Dendritic cell treated with granulocyte-macrophage colony-stimulating factor and Interleukin-4, amounts not matched to agents 40 ng/mL and 50 ng/mL, for 4 days (primary cell): ENCODE measurements at regions not wholly inside any gene's neighbourhood (a gene's known extent, or its start where the extent isn't known, plus 50 kb on each side); places are given as distances from the start of the nearest gene placed in this dataset.
"Not testable (repeated sequence)": the region's sequence is repeated elsewhere in the genome, so short reads cannot be mapped to it uniquely, and the experiment has no call there.

Experiments used
- H3K27ac Mint-ChIP-seq: one replicate; pipeline ENCODE4 v1.8.0; 2022; ENCODE audit warnings: mild to moderate bottlenecking, mixed read lengths
- H3K27me3 Mint-ChIP-seq: one replicate; pipeline ENCODE4 v1.8.0; 2022; ENCODE audit warnings: mild to moderate bottlenecking, mixed read lengths
- H3K36me3 Mint-ChIP-seq: one replicate; pipeline ENCODE4 v1.8.0; 2022; ENCODE audit warnings: low read depth, mixed read lengths
- H3K4me1 Mint-ChIP-seq: one replicate; pipeline ENCODE4 v1.8.0; 2022; ENCODE audit warnings: low read depth, mixed read lengths
- H3K4me3 Mint-ChIP-seq: one replicate; pipeline ENCODE4 v1.8.0; 2022; ENCODE audit warnings: mild to moderate bottlenecking, moderate library complexity, mixed read lengths
- H3K9me3 Mint-ChIP-seq: one replicate; pipeline ENCODE4 v1.8.0; 2022; ENCODE audit warnings: mixed read lengths
- intact Hi-C: fragments of 100-400 bp; cut with micrococcal nuclease; formaldehyde crosslinking; loops from one replicate; pipeline ENCODE4 v1.15.0; 2022

DNA sequence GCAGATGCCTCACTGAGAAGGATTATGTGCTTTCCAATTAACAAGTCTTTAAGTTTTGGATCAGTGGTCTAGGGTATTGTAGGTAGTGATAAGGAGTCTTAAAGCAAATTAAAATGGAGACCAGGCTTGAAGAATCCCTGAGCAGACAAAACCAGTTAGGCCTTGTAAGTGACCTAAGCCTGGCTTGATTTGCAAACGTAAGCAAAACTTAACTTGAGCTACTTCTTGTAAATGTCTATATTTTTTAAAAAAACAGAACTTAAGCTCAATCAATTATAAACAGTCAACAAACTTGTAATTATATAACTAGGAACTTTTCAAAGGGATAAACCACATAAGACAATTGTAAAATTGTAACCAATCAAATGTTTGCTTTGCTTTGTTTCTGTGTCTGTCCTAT, 72.7 kb upstream of the NALF2 start:
- Mint-ChIP-seq H3K4me1 (no peaks in the 10 kb centered on the region), H3K36me3 (no peaks in the 10 kb centered on the region), H3K4me3 (no peak overlapping the region), H3K27me3 (peaks cover 5% of the 10 kb centered on the region), H3K9me3 (no peaks in the 10 kb centered on the region), H3K27ac (no peak overlapping the region)
- intact Hi-C loops, result no loop called here

DNA sequence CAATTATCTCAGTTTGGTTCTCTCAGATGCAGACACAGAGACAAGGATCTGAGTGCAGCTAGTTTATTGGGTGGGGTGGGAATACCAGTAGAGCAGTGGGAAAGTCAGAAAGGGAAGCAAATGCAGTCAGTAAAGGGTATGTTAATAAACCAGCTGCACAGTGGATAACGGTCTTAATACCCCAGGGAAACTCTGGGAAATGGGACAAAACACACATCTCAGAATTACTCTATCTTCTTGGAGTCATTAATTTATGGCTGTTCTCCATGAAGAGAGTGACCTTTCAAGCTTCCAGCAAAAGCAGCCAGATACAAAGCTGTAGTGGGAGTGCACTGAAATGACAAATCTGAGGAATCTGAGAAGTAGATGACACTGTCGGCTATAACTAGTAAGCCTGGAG, 73.3 kb upstream of the NALF2 start:
- Mint-ChIP-seq H3K27ac (no peak overlapping the region), H3K27me3 (peaks cover 5% of the 10 kb centered on the region), H3K9me3 (no peaks in the 10 kb centered on the region), H3K36me3 (no peaks in the 10 kb centered on the region), H3K4me3 (no peak overlapping the region), H3K4me1 (no peaks in the 10 kb centered on the region)
- intact Hi-C loops, result no loop called here

DNA sequence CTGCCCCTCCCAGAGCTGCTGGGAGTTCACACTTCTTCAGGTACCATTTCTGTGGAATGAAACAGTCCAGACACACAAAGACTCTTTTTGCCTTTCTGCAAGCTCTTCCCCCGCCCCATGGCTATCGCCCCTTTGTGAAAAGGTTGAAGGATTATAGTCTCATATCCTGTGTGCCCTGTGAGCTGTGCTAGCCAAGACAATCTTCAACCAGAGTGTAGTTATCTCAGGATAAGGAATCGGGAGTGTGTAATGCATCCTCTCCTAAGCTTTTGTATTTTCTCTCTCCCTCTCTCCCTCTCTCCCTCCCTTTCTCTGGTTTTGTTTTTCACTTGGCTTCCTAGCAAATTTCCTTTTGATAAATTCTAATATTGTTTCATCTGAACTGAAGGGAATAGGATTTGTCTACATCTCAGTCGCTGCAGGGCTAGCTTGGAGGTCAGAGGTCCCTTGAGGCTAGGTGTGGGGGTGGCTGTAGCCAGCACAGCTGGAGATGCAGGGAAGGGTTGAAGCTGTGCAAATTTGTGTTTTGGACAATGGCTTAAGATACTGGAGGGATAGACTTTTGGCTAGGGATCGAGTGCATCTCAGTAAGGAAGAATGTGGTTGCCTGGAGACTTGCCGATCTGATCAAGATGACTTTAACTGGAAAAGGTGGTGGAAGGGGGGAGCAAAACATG, 74.6 kb upstream of the NALF2 start:
- H3K27ac Mint-ChIP-seq, result no peak overlapping the region
- peaks cover 5% of the 10 kb centered on the region for H3K27me3 Mint-ChIP-seq
- intact Hi-C loops, result no loop called here
- no peaks in the 10 kb centered on the region for H3K4me1 Mint-ChIP-seq
- no peak overlapping the region for H3K4me3 Mint-ChIP-seq
- no peaks in the 10 kb centered on the region for H3K9me3 Mint-ChIP-seq
- no peaks in the 10 kb centered on the region for H3K36me3 Mint-ChIP-seq

DNA sequence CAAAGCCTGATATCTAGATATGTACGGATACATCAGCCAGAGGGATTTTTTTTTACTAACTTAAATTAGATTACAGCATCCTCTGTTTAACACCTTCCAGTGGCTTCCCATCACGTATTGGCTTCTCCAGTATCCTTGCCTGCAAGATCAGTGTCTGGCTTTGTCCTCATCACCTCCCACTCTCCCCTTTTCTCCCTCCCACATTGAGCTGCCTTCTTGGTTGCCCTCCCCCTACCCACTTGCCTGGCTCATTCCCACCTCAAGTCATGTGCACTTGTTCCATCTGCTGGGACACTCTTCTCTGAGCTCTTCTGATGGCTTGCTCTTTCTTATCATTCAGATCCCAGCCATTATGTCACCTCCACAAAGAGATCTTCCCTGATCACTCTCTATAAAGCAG, 75.9 kb upstream of the NALF2 start:
- Mint-ChIP-seq H3K9me3 (no peaks in the 10 kb centered on the region), H3K27ac (no peak overlapping the region), H3K27me3 (peaks cover 5% of the 10 kb centered on the region), H3K4me3 (no peak overlapping the region), H3K4me1 (no peaks in the 10 kb centered on the region), H3K36me3 (no peaks in the 10 kb centered on the region)
- intact Hi-C loops, result no loop called here

DNA sequence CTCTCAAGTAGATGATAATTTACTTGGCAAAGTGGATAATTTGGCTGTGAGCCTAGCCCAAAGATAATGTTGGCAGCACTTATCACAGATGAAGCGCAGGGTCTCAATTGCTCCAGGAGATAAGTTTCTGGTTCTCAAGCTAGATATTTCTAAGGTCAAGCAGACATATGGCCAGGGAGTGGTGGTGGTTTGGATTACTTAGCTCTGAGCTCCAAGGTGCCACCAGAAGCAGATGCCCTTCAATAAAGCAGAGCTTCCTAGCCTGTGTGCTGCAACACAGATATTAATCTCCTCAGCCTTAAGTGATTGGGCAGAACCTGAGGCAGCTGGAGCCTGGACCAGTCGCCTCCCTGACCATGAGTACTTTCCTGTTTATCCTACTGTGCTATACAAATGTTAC, 79.2 kb upstream of the NALF2 start:
- H3K4me1 Mint-ChIP-seq, result no peaks in the 10 kb centered on the region
- intact Hi-C loops, result no loop called here
- no peak overlapping the region for H3K27ac Mint-ChIP-seq
- H3K36me3 Mint-ChIP-seq, result no peaks in the 10 kb centered on the region
- H3K4me3 Mint-ChIP-seq, result no peak overlapping the region
- H3K27me3 Mint-ChIP-seq, result peaks cover 5% of the 10 kb centered on the region
- H3K9me3 Mint-ChIP-seq, result no peaks in the 10 kb centered on the region

DNA sequence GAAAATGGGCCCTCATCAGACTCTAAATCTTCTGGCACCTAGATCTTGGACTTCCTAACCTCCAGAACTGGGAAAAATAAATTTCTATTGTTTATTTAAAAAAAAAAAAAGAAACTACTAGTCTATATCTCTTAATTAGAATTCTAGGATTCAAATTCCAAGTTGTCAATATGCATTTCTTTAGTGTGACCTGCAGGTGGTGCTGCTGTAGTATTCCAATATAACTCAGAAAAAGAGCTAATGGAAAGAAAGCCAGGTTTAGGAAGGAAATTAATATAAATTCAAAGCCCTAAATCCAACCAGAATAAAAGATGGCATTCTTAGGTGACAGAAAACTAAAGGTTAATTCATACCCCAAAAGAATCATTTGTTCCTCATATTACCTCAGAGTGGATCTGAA, 80.0 kb upstream of the NALF2 start:
- no peak overlapping the region for H3K4me3 Mint-ChIP-seq
- H3K9me3 Mint-ChIP-seq, result no peaks in the 10 kb centered on the region
- H3K4me1 Mint-ChIP-seq, result no peaks in the 10 kb centered on the region
- no peaks in the 10 kb centered on the region for H3K27me3 Mint-ChIP-seq
- H3K36me3 Mint-ChIP-seq, result no peaks in the 10 kb centered on the region
- intact Hi-C loops, result no loop called here
- H3K27ac Mint-ChIP-seq, result no peak overlapping the region

DNA sequence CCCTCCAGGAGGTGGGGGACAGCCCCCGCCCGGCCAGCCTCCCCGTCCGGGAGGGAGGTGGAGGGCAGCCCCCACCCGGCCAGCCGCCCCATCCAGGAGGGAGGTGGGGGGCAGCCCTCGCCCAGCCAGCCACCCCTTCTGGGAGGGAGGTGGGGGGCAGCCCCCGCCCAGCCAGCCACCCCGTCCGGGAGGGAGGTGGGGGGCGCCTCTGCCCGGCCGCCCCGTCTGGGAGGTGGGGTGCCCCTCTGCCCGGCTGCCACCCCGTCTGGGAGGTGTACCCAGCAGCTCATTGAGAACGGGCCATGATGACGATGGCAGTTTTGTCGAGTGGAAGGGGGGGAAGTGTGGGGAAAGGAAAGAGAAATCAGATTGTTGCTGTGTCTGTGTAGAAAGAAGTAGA, 81.9 kb upstream of the NALF2 start:
- intact Hi-C loops, H3K27ac Mint-ChIP-seq, H3K9me3 Mint-ChIP-seq, H3K4me3 Mint-ChIP-seq, H3K27me3 Mint-ChIP-seq, H3K36me3 Mint-ChIP-seq, H3K4me1 Mint-ChIP-seq: not testable (repeated sequence)

DNA sequence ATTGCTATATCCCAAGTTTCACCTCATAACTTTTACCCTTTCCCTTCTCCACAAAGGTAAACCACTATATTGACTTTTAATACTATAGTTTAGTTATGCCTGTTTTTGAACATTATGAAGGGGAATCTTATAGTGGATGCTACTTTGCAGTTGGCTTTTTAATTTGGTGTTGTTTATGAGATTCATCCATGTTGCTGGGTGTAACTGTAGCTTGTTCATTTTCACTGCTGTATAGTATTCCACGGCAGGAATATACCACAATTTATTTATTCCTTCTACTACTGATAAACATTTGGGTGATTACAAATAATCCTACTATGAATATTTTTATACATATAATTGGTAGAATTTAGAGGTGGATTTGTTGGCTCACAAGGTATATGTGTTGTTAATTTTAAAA, 88.4 kb upstream of the NALF2 start:
- Mint-ChIP-seq H3K27ac (no peak overlapping the region), H3K36me3 (no peaks in the 10 kb centered on the region), H3K9me3 (no peaks in the 10 kb centered on the region), H3K27me3 (no peaks in the 10 kb centered on the region), H3K4me3 (no peak overlapping the region), H3K4me1 (no peaks in the 10 kb centered on the region)
- intact Hi-C loops, result no loop called here

DNA sequence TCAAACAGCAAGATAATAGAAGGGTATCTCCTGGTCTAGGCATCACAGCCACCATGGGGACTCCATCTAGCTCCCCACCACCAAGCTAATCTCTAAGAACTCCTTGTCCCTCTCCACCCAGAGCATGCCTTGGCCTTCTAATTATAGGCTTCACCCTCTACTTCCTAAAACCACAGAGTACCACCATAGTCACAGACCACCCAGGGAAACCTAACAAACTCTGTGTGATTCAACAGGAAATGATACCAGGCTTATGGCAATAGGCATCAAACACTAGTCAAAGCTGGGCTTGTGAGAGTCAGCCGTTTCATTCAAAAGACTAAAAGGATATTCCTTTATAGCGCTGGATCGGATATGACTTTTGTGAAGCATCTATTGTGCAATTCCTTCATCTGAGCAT, 91.5 kb upstream of the NALF2 start:
- Mint-ChIP-seq H3K9me3 (no peaks in the 10 kb centered on the region), H3K27ac (no peak overlapping the region), H3K36me3 (no peaks in the 10 kb centered on the region), H3K27me3 (no peaks in the 10 kb centered on the region), H3K4me1 (no peaks in the 10 kb centered on the region), H3K4me3 (no peak overlapping the region)
- intact Hi-C loops, result no loop called here

DNA sequence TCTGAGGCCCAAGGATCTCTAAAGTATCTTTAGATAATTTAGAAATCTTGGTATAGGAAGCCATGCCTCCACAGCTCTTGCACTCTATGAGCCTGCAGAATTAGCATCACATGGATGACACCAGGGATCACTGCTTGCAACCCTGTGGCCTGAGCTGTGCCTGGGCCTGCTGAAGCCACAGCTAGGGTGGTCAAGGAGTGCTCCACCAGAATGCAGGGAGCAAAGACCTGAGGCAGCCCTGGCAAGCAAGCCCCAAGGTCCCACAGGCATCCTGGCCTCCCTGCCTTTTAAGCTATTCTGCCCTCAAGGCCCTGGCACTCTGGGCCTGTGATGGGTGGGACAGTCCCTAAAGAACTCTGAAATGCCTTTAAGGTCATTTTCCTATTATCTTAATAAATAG, 105.2 kb upstream of the NALF2 start:
- no peaks in the 10 kb centered on the region for H3K36me3 Mint-ChIP-seq
- no peak overlapping the region for H3K27ac Mint-ChIP-seq
- intact Hi-C loops, result no loop called here
- H3K9me3 Mint-ChIP-seq, result no peaks in the 10 kb centered on the region
- no peaks in the 10 kb centered on the region for H3K4me1 Mint-ChIP-seq
- H3K4me3 Mint-ChIP-seq, result no peak overlapping the region
- H3K27me3 Mint-ChIP-seq, result no peaks in the 10 kb centered on the region

DNA sequence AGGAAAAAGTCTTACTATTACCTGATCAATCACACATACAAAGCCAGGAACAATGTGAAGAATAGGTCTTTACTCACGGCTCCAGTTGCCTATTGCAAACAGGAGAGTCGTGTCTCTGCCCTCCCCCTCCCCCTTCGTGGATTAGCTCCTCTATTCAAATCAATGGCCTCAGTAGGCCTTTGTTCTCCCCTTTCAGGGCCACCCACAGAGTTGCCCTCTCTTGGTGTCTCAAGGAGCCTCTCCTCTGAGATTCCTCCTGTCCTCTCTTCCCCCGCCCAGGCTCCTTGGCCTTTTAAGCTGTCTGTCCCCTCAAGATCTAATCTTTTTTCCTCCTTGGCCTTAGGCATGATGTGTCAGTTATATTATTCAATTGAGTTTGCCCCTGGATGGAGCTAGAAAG, 107.2 kb upstream of the NALF2 start:
- no peak overlapping the region for H3K27ac Mint-ChIP-seq
- no peaks in the 10 kb centered on the region for H3K27me3 Mint-ChIP-seq
- intact Hi-C loops, result no loop called here
- H3K4me1 Mint-ChIP-seq, result no peaks in the 10 kb centered on the region
- H3K4me3 Mint-ChIP-seq, result no peak overlapping the region
- no peaks in the 10 kb centered on the region for H3K36me3 Mint-ChIP-seq
- H3K9me3 Mint-ChIP-seq, result no peaks in the 10 kb centered on the region

DNA sequence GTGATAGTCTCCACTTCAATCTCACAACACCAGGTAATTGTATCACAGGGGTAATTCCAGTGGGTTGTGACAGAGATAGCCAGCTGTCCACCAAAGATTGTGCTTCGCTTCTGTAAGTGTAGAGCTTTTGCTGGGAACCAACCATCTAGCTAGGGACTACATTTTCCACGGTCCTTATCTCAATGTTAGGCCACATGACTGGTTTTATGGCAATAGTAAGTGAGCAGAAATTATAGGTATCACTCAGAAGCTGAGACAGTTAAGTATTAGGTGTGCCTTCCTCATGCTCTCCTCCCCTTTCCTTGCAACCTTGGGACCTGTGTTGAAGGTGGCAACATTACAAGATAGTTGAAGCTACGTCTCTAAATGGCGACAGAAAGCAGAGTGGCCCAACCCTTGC, 108.8 kb upstream of the NALF2 start:
- no peak overlapping the region for H3K4me3 Mint-ChIP-seq
- H3K27ac Mint-ChIP-seq, result no peak overlapping the region
- H3K4me1 Mint-ChIP-seq, result no peaks in the 10 kb centered on the region
- no peaks in the 10 kb centered on the region for H3K9me3 Mint-ChIP-seq
- H3K27me3 Mint-ChIP-seq, result peaks cover 1% of the 10 kb centered on the region
- no peaks in the 10 kb centered on the region for H3K36me3 Mint-ChIP-seq
- intact Hi-C loops, result no loop called here

DNA sequence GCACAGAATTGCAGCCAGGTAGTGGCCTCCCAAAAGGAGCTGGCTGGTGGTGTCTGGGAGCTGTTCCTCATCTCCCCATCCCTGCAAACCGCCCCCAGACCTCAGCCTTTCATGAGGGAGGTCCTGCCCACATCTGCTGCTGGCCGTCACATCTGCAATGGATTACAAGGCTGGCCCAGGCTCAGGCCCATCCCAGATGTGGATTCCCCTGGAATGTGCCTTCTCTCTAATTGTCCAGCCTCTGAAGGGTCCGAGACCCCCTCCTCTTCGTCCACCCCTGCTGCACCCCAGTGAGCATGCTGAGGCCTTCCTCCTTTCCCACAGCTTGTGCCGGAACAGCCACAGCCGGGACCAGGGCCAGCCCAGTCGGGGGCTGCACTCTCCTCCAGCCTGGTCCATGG, 115.0 kb upstream of the NALF2 start:
- no peaks in the 10 kb centered on the region for H3K36me3 Mint-ChIP-seq
- no peak overlapping the region for H3K27ac Mint-ChIP-seq
- H3K9me3 Mint-ChIP-seq, result no peaks in the 10 kb centered on the region
- H3K4me1 Mint-ChIP-seq, result peaks cover 5% of the 10 kb centered on the region
- intact Hi-C loops, result loop anchor here (5.0 kb wide), 1 partner anchor 657 kb away; no protein-coding TSS in a partner anchor
- no peak overlapping the region for H3K4me3 Mint-ChIP-seq
- H3K27me3 Mint-ChIP-seq, result peaks cover 1% of the 10 kb centered on the region

DNA sequence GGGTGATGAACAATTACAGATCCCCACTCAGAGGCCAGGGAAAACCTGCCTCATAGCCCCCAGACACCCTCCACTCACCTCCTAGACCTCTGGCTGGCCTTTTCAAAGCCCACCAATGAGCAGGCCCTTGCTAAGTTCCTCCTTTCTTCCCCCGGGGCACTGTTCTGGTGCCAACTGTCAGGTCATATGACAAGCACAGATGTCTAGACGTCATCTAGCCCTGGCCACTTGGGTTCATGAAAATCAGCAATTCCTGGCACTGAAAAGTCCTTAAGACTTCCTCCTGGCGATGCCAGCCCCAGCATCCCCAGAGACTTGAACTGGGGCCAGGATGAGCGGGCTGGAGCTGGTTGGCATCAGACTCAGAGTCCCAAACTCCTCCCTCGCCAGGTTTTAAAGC, 115.6 kb upstream of the NALF2 start:
- Mint-ChIP-seq H3K27me3 (peaks cover 1% of the 10 kb centered on the region), H3K36me3 (no peaks in the 10 kb centered on the region), H3K4me1 (peaks cover 5% of the 10 kb centered on the region), H3K27ac (no peak overlapping the region), H3K4me3 (no peak overlapping the region), H3K9me3 (no peaks in the 10 kb centered on the region)
- intact Hi-C loops, result loop anchor here (5.0 kb wide), 1 partner anchor 656 kb away; no protein-coding TSS in a partner anchor
